IPS-20b (cell line): ENCODE measurements at regions not wholly inside any gene's neighbourhood (a gene's known extent, or its start where the extent isn't known, plus 50 kb on each side); places are given as distances from the start of the nearest gene placed in this dataset.
A peak's percentile ranks its signal among the peaks of the same experiment; 100 is the strongest.

Experiments
- H3K27ac ChIP-seq: one replicate; pipeline ENCODE4 v1.5.1; 2013; ENCODE audit warnings: low read length
- H3K27me3 ChIP-seq: 2 replicates; pipeline ENCODE4 v1.6.1; 2013; ENCODE audit warnings: mild to moderate bottlenecking, low read length, inconsistent platforms; ENCODE audit not compliant: insufficient read depth
- H3K36me3 ChIP-seq: 2 replicates; pipeline ENCODE4 v1.6.1; 2013; ENCODE audit warnings: low read depth, mild to moderate bottlenecking, inconsistent platforms, low read length, moderate library complexity; ENCODE audit not compliant: insufficient read depth
- H3K4me1 ChIP-seq: 2 replicates; pipeline ENCODE4 v1.6.1; 2013; ENCODE audit warnings: mild to moderate bottlenecking, control low read depth, inconsistent platforms, low read length, moderate library complexity; ENCODE audit not compliant: insufficient read depth
- H3K4me3 ChIP-seq: 2 replicates; pipeline ENCODE4 v1.5.1; 2013; ENCODE audit warnings: mild to moderate bottlenecking, low read length, inconsistent platforms
- H3K9ac ChIP-seq: 2 replicates; pipeline ENCODE4 v1.6.1; 2013; ENCODE audit warnings: low read depth, mild to moderate bottlenecking, inconsistent platforms, low read length, moderate library complexity
- H3K9me3 ChIP-seq: 2 replicates; pipeline ENCODE4 v1.6.1; 2013; ENCODE audit warnings: mild to moderate bottlenecking, low read depth, low read length, inconsistent platforms; ENCODE audit not compliant: insufficient read depth

DNA sequence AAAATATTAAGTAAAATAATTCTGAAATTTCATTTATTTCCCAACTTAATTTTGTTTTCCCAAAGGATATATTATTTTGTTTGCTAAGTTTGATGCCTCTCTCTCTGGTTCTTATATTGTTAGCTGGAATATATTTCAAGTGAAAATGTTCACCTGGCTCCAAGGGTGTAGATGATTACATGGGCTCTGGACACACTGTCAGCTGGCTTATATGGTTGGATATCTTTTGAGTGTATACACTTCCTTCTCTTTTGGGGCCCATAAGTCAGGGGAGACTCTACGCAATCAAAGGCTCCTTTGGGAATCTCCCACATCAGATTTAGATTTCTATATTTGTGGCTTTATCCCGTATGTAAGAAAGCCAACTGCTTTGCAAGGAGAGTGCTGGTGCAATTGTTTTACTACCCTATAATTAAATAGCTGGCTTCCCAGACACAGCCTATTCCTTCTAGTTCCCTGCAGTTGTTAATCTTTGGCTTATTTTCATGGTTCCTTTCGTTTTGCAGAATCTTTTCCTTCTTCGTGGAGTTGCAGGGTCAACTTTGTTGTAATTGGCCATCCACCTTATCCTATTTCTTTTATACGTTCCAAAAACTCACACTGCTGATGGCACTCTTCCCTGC is 225.7 kb downstream of the DPH6 start:
- Histone ChIP-seq H3K9me3 (no peaks in the 10 kb centered on the region), H3K27ac (no peak overlapping the region), H3K4me3 (no peak overlapping the region), H3K27me3 (no peaks in the 10 kb centered on the region), H3K9ac (no peak overlapping the region), H3K36me3 (no peaks in the 10 kb centered on the region), H3K4me1 (no peaks in the 10 kb centered on the region)

DNA sequence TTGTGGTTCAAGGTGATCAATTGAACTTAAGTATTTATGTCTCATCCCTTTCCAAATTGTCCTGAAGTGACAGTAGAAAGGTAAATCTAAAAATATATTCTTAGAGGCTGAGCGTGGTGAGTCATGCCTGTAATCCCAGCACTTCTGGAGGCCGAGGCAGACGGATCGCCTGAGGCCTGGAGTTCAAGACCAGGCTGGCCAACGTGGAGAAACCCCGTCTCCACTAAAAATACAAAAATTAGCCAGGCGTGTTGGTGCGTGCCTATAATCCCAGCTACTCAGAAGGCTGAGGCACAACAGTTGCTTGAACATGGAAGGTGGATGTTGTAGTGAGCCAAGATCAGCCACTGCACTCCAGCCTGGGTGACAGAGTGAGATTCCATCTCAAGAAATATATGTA is 226.6 kb downstream of the DPH6 start:
- no peaks in the 10 kb centered on the region for H3K9me3 ChIP-seq
- no peaks in the 10 kb centered on the region for H3K4me1 ChIP-seq
- no peaks in the 10 kb centered on the region for H3K36me3 ChIP-seq
- no peaks in the 10 kb centered on the region for H3K27me3 ChIP-seq
- H3K4me3 ChIP-seq = no peak overlapping the region
- H3K27ac ChIP-seq = no peak overlapping the region
- no peak overlapping the region for H3K9ac ChIP-seq

DNA sequence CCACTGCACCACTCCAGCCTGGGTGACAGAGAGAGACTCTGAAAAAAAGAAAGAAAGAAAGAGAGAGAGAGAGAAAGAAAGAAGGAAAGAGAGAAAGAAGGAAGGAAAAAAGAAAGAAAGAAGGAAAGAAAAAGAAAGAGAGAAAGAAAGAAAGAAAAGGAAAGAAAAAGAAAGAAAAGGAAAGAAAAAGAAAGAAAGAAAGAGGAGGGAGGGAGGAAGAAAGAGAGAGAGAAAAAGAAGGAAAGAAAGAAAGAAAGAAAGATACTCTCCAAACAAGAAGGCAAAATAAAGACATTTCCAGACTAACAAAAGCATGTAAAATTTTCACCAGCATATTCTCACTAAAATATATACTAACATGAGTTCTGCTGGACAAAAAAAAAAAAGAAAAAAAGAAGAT is 228.7 kb downstream of the DPH6 start:
- Histone ChIP-seq H3K27me3 (no peaks in the 10 kb centered on the region), H3K4me3 (no peak overlapping the region), H3K9me3 (no peaks in the 10 kb centered on the region), H3K27ac (no peak overlapping the region), H3K36me3 (no peaks in the 10 kb centered on the region), H3K9ac (no peak overlapping the region), H3K4me1 (no peaks in the 10 kb centered on the region)

DNA sequence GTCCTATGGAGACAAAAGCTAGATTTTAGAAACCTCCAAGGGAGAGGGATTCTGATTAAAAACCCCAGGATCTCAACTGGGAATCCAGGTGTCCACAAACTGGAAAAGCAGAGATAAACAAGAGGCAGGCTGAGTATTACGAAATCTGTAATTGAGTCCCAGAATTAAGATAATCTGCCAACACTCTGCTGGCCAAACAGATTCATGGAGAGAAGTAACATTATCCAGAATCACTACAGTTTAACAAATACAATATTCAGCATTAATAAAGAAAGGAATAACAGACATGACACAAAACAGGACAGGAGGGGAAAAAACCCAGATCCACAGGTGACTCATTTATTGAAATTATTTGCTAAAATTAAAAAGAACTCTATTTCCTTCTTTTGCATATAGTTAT is 227.2 kb upstream of the NANOGP8 start:
- Histone ChIP-seq H3K4me1 (no peaks in the 10 kb centered on the region), H3K9ac (no peak overlapping the region), H3K9me3 (no peaks in the 10 kb centered on the region), H3K27ac (no peak overlapping the region), H3K4me3 (no peak overlapping the region), H3K27me3 (no peaks in the 10 kb centered on the region), H3K36me3 (no peaks in the 10 kb centered on the region)

DNA sequence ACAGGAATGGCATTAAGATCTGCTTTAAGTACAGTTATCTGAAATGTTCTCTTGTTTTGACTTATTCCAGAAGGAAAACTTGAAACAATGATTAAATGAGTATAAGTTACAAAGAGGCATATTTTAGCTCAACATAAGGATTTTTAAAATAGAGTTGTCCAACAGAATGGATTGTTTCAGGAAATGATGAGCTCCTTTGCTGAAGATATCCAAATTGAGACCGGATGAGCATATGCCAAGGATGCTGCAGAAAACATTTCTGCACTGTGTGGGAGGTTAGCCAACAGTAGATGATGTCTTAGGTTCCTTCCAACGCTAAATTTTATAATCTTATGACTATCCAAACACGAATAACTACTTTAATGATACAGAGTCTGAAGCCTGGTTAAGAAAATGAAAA is 226.5 kb upstream of the NANOGP8 start:
- H3K4me1 ChIP-seq = peaks cover 4% of the 10 kb centered on the region; the same call in 1 of the 2 replicates
- H3K36me3 ChIP-seq = no peaks in the 10 kb centered on the region
- no peak overlapping the region for H3K27ac ChIP-seq
- H3K27me3 ChIP-seq = no peaks in the 10 kb centered on the region
- no peak overlapping the region for H3K4me3 ChIP-seq
- no peak overlapping the region for H3K9ac ChIP-seq
- no peaks in the 10 kb centered on the region for H3K9me3 ChIP-seq

DNA sequence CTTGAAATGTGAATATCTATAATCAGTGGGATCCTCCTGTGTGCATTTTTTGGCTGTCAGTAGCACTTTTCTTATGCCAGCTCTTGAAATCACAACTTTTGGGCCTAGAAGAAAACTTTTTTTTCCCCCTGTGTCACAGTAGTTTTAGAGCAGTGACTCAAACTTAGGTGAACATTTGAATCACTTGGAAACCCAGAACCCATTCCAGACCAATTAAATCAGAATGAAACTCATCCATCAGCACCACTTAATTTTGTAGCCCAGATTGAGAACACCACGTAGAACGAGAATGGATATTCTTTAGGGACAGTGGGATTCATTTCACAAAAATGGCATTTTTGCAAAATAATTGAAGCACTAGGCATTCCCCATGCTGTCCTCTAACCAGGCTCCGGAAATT is 224.8 kb upstream of the NANOGP8 start:
- no peaks in the 10 kb centered on the region for H3K9me3 ChIP-seq
- H3K36me3 ChIP-seq = no peaks in the 10 kb centered on the region
- no peak overlapping the region for H3K27ac ChIP-seq
- H3K27me3 ChIP-seq = no peaks in the 10 kb centered on the region
- peaks cover 8% of the 10 kb centered on the region; the same call in 1 of the 2 replicates for H3K4me1 ChIP-seq
- no peak overlapping the region for H3K4me3 ChIP-seq
- H3K9ac ChIP-seq = no peak overlapping the region

DNA sequence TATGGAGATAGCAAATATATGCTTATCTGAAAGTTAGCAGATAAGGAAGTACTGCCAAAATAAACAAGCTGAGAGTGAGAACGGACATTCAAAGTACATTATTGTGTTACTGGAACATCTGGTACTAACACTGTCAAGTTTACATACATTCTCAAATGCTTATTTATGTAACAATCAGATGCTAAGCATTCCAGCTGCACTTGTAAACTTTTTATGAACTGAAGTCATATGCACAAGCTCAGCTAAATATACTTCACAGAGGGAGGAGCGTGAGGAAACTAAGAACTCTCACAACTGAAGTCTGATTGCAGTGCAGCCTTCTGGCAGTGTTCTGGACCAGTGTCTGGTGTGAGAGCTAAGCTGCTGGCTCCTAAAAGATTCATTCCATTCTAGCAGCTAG is 223.7 kb upstream of the NANOGP8 start:
- Histone ChIP-seq H3K36me3 (no peaks in the 10 kb centered on the region), H3K4me1 (peaks cover 8% of the 10 kb centered on the region; the same call in 1 of the 2 replicates), H3K27ac (no peak overlapping the region), H3K9me3 (no peaks in the 10 kb centered on the region), H3K4me3 (no peak overlapping the region), H3K9ac (no peak overlapping the region), H3K27me3 (no peaks in the 10 kb centered on the region)

DNA sequence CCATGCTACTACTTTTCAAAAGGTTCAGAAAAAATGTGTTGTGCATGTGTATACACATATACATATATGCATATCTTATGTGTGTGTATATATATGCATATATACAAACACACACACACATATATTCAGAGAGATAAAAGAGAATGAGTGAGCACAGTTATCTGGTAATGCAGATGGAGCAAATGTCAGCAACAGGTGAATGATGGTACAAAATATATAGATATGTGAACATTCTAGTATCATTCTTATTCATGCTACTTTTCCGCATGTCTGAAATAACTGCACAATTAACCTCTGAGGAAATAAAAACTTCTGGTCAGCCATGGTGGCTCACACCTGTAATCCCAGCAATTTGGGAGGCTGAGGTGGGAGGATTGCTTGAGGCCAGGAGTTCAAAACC is 222.6 kb upstream of the NANOGP8 start:
- Histone ChIP-seq H3K4me3 (no peak overlapping the region), H3K27me3 (no peaks in the 10 kb centered on the region), H3K9ac (no peak overlapping the region), H3K4me1 (peaks cover 8% of the 10 kb centered on the region; the same call in 1 of the 2 replicates), H3K36me3 (no peaks in the 10 kb centered on the region), H3K27ac (no peak overlapping the region), H3K9me3 (no peaks in the 10 kb centered on the region)

DNA sequence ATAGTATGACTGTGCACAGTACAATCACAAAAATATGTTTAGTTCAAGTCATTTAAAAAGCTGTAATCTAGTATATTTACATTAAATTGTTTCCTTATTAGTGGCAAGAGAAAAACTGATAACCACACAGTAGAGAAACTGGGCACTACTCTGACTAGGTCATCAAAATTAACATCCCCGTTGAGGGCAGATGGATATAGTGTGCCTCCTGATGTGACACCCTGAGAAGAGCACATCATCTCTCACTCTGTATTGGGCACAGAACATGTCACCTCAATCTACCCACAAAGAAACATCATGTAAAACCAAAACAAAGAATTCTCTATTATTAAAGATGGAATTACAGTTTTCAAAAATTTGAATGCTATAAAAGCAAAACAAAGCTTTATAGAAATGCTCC is 221.9 kb upstream of the NANOGP8 start:
- no peak overlapping the region for H3K27ac ChIP-seq
- no peaks in the 10 kb centered on the region for H3K36me3 ChIP-seq
- H3K27me3 ChIP-seq = no peaks in the 10 kb centered on the region
- H3K9me3 ChIP-seq = no peaks in the 10 kb centered on the region
- H3K4me3 ChIP-seq = no peak overlapping the region
- H3K4me1 ChIP-seq = peaks cover 8% of the 10 kb centered on the region; the same call in 1 of the 2 replicates
- H3K9ac ChIP-seq = no peak overlapping the region

DNA sequence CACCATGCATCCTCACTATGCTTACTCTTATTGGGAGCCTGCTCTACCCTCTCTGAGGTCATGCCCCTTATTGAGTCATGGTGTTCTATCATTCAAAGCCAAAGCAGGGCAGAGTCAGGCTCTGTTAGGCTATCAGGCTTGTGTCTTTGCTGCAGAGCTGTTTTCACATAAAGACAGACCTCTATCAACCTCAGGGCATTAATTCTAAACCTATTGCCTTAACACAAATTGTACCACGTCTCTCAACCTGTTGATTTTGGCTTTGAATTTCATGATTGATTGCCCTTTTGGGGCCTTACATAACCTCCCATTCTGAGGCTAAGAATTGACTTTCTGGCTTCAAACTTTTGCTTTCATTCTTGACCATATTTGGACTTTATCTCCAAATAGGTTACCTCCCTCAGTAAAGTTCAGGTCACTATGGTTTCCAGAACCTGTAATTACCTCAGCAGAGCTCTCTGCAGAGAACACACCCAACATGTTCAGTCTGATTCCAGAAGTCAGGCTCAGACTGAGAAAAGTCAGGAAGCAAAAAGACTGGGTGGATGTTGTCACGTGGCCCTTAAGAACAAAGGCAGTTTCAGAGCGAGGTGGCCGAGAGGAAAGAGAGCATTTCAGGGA is 221.4 kb upstream of the NANOGP8 start:
- Histone ChIP-seq H3K4me3 (no peak overlapping the region), H3K9ac (no peak overlapping the region), H3K27me3 (no peaks in the 10 kb centered on the region), H3K9me3 (no peaks in the 10 kb centered on the region), H3K36me3 (no peaks in the 10 kb centered on the region), H3K4me1 (peaks cover 8% of the 10 kb centered on the region; the same call in 1 of the 2 replicates), H3K27ac (peak overlapping the region; percentile 62)

DNA sequence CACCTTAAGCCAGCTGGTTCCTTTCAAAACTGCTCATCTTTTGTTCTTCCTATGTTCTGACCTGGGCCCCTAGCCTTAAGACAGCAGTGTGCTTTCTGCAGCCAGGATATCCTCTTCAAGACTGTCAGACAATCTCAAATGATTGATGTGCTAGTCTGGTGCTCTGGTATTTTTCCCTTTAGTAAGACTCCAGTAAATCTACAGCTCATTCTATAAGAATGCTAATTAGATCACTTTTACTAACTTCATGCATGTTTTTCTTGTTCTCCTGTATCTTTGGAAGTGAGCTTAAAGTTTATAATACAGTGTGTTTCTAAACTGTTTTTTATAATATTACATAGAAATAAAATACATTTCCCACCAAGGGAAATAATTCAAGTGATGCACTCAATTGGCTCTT is 220.9 kb upstream of the NANOGP8 start:
- Histone ChIP-seq H3K27ac (no peak overlapping the region), H3K4me3 (no peak overlapping the region), H3K9ac (no peak overlapping the region), H3K9me3 (no peaks in the 10 kb centered on the region), H3K36me3 (no peaks in the 10 kb centered on the region), H3K4me1 (peaks cover 8% of the 10 kb centered on the region; the same call in 1 of the 2 replicates), H3K27me3 (no peaks in the 10 kb centered on the region)

DNA sequence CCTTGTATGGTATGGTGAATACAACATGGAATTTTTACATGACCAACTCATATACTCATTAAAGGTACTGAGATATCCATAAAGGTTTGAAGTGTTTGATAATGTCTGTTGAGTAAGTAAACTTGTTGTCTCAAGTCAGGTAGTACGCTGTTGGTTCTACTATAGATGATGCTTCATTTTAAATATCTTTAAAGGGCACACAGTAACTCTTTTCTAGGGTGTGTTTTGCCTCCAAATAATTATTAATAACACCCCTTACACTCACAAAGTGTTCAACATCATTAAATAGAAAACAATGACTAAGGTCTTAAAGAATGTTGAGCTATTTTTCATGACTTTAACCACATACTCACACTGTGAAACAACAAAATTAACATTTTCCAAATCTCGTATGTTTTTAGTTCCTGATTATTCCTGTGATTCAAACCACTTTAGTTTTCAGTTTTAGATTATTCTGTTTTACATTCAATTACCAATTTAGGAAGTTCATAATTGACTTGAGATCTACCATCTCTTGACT is 220.0 kb upstream of the NANOGP8 start:
- H3K4me3 ChIP-seq = no peak overlapping the region
- H3K27ac ChIP-seq = no peak overlapping the region
- H3K36me3 ChIP-seq = no peaks in the 10 kb centered on the region
- peaks cover 8% of the 10 kb centered on the region; the same call in 1 of the 2 replicates for H3K4me1 ChIP-seq
- H3K9ac ChIP-seq = no peak overlapping the region
- H3K9me3 ChIP-seq = no peaks in the 10 kb centered on the region
- no peaks in the 10 kb centered on the region for H3K27me3 ChIP-seq
